Smooth muscle cell (in vitro differentiated cells): ENCODE measurements at regions not wholly inside any gene's neighbourhood (a gene's known extent, or its start where the extent isn't known, plus 50 kb on each side); places are given as distances from the start of the nearest gene placed in this dataset.

Source experiments
- DNase-seq: peaks from one replicate; lab custom pipeline; 2025; ENCODE audit not compliant: unreplicated experiment; lab: John Stamatoyannopoulos, UW
- H2AFZ ChIP-seq: fragments of 200-600 bp; sonication (generic); 2 replicates; pipeline ENCODE4 v1.6.0; 2016; ENCODE audit warnings: antibody characterized with exemption, low read depth, mild to moderate bottlenecking
- H3F3A ChIP-seq: fragments of 200-600 bp; sonication (generic); 2 replicates; pipeline ENCODE4 v1.6.0; 2017; ENCODE audit warnings: antibody characterized with exemption, low read depth
- H3K27ac ChIP-seq: fragments of 200-600 bp; sonication (generic); 2 replicates; pipeline ENCODE4 v1.5.1; 2016; ENCODE audit warnings: low read depth, mild to moderate bottlenecking
- H3K27me3 ChIP-seq: fragments of 200-600 bp; sonication (generic); 2 replicates; pipeline ENCODE4 v1.6.1; 2016; ENCODE audit warnings: low read depth, mild to moderate bottlenecking
- H3K36me3 ChIP-seq: fragments of 200-600 bp; sonication (generic); 2 replicates; pipeline ENCODE4 v1.5.1; 2016; ENCODE audit warnings: low read depth
- H3K4me1 ChIP-seq: fragments of 200-600 bp; sonication (generic); 2 replicates; pipeline ENCODE4 v1.5.1; 2016; ENCODE audit warnings: low read depth
- H3K4me2 ChIP-seq: fragments of 200-600 bp; sonication (generic); 2 replicates; pipeline ENCODE4 v1.6.0; 2016; ENCODE audit warnings: mild to moderate bottlenecking
- H3K4me3 ChIP-seq: fragments of 200-600 bp; sonication (generic); 2 replicates; pipeline ENCODE4 v1.5.1; 2016; ENCODE audit warnings: mild to moderate bottlenecking
- H3K79me2 ChIP-seq: fragments of 200-600 bp; sonication (generic); 2 replicates; pipeline ENCODE4 v1.6.0; 2016; ENCODE audit warnings: low read depth, mild to moderate bottlenecking
- H3K9ac ChIP-seq: fragments of 200-600 bp; sonication (generic); 2 replicates; pipeline ENCODE4 v1.6.0; 2016; ENCODE audit warnings: low read depth
- H3K9me3 ChIP-seq: fragments of 200-600 bp; sonication (generic); replicated peaks from 2 replicates; pipeline ENCODE4 v1.5.1; 2016; ENCODE audit warnings: low read depth
- H4K20me1 ChIP-seq: fragments of 200-600 bp; sonication (generic); 2 replicates; pipeline ENCODE4 v1.6.0; 2016; ENCODE audit warnings: low read depth
- CTCF ChIP-seq: fragments of 200-600 bp; sonication (generic); IDR thresholded peaks from 2 replicates; pipeline ENCODE4 v1.5.1; 2017; ENCODE audit warnings: borderline replicate concordance, mild to moderate bottlenecking, antibody characterized with exemption; ENCODE audit not compliant: insufficient read depth, poor library complexity, severe bottlenecking
- WGBS: methylation state at CpG from one replicate; pipeline ENCODE4 v1.1.7; 2016; ENCODE audit warnings: low lambda C conversion rate; 5-methylcytosine and 5-hydroxymethylcytosine counted together

GRCh38 chr6:47097092-47097945 is 55.2 kb upstream of the ADGRF1 start:
- WGBS, result 39% methylated on average over 8 of the region's 8 CpGs
- TF ChIP-seq CTCF, result peak; percentile 59
- Histone ChIP-seq H3K79me2 (no peaks in the 10 kb centered on the region), H2AFZ (peak overlapping the region; percentile 53), H3K4me1 (peaks cover 10% of the 10 kb centered on the region), H3K36me3 (no peaks in the 10 kb centered on the region), H3K4me2 (peak overlapping the region; percentile 43), H3K9me3 (no peaks in the 10 kb centered on the region), H3F3A (peaks cover 39% of the 10 kb centered on the region), H4K20me1 (no peaks in the 10 kb centered on the region), H3K27ac (peak overlapping the region; percentile 64), H3K4me3 (no peak overlapping the region), H3K9ac (no peak overlapping the region), H3K27me3 (no peaks in the 10 kb centered on the region)
- DNase-seq, result no peak

- Histone ChIP-seq H3K79me2 (no peaks in the 10 kb centered on the region), H4K20me1 (no peaks in the 10 kb centered on the region), H3K36me3 (no peaks in the 10 kb centered on the region), H3K9me3 (no peaks in the 10 kb centered on the region), H3K4me1 (peaks cover 10% of the 10 kb centered on the region), H3K27me3 (no peaks in the 10 kb centered on the region), H2AFZ (peak overlapping the region; percentile 53), H3K27ac (peak overlapping the region; percentile 64), H3K4me2 (peak overlapping the region; percentile 43), H3K4me3 (no peak overlapping the region), H3F3A (peaks cover 39% of the 10 kb centered on the region), H3K9ac (no peak overlapping the region)
- no peak for TF ChIP-seq CTCF
- DNase-seq, result no peak
- whole genome bisulfite sequencing, result 38% methylated on average over 9 of the region's 9 CpGs
These were observed 54.2 kb upstream of the ADGRF1 start for GRCh38 chr6:47096211-47096895.

- no peaks in the 10 kb centered on the region for H3K27me3 ChIP-seq
- no peaks in the 10 kb centered on the region for H3K9me3 ChIP-seq
- H4K20me1 ChIP-seq, result no peaks in the 10 kb centered on the region
- TF ChIP-seq CTCF, result no peak
- H3K4me2 ChIP-seq, result peak overlapping the region; percentile 33
- WGBS, result 73% methylated on average over 3 of the region's 3 CpGs
- DNase-seq, result no peak
- H3K4me1 ChIP-seq, result peaks cover 10% of the 10 kb centered on the region
- peaks cover 39% of the 10 kb centered on the region for H3F3A ChIP-seq
- H3K4me3 ChIP-seq, result no peak overlapping the region
- no peak overlapping the region for H2AFZ ChIP-seq
- H3K9ac ChIP-seq, result no peak overlapping the region
- H3K27ac ChIP-seq, result peak overlapping the region; percentile 27
- no peaks in the 10 kb centered on the region for H3K79me2 ChIP-seq
- no peaks in the 10 kb centered on the region for H3K36me3 ChIP-seq
These were observed 52.3 kb upstream of the ADGRF1 start for GRCh38 chr6:47094241-47094925.
